ENCODE measurements at regions not wholly inside any gene's neighbourhood (a gene's known extent, or its start where the extent isn't known, plus 50 kb on each side); places are given as distances from the start of the nearest gene placed in this dataset.

- TF ChIP-seq CTCF (conservative IDR thresholded peaks at IDR 0.05) (peak; percentile 30), ZFX (IDR thresholded peaks at IDR 0.05) (no peak)
These were observed 560.8 kb downstream of the FGF13 start for GRCh38 chrX:138150709-138151108.

All from C4-2B (cell line).